ENCODE measurements at regions not wholly inside any gene's neighbourhood (a gene's known extent, or its start where the extent isn't known, plus 50 kb on each side); places are given as distances from the start of the nearest gene placed in this dataset.

- peaks cover 0 to 26% (median 11%) of the 10 kb centered on the region in 8 donors for H3K9me3 Mint-ChIP-seq
- H3K27ac Mint-ChIP-seq: no peak overlapping the region
- no peaks in the 10 kb centered on the region for H3K27me3 Mint-ChIP-seq
- H3K4me3 ChIP-seq (ENCODE audit: low read length in 2 of 2): no peak overlapping the region
- intact Hi-C loops (cut with micrococcal nuclease): no loop called here
- H3K36me3 Mint-ChIP-seq: no peaks in the 10 kb centered on the region
- ChIA-PET POLR2A (ENCODE audit: partially characterized antibody) (no interaction called here), CTCF (ENCODE audit: partially characterized antibody) (no interaction called here)
- H3K4me3 Mint-ChIP-seq: no peak overlapping the region
- no peaks in the 10 kb centered on the region for H3K9me3 ChIP-seq (ENCODE audit: control insufficient read depth in 1 of 2, low read length in 2 of 2)
- H3K27me3 ChIP-seq (ENCODE audit: insufficient read depth, low read length): no peaks in the 10 kb centered on the region
- H3K36me3 ChIP-seq (ENCODE audit: insufficient read depth, low read length): no peaks in the 10 kb centered on the region
- H3K4me1 Mint-ChIP-seq: no peaks in the 10 kb centered on the region
- DNase-seq: no peak
- H3K27ac ChIP-seq (ENCODE audit: low read depth, low read length): no peak overlapping the region
- no peaks in the 10 kb centered on the region for H3K4me1 ChIP-seq (ENCODE audit: insufficient read depth, low read length)
Observed at GRCh38 chr4:33411182-33411581, 2691.0 kb downstream of the PCDH7 start.

GRCh38 chr4:33421887-33422286, 2701.7 kb downstream of the PCDH7 start:
- Histone ChIP-seq H3K36me3 (ENCODE audit: insufficient read depth, low read length) (no peaks in the 10 kb centered on the region), H3K4me3 (ENCODE audit: low read length in 2 of 2) (no peak overlapping the region), H3K4me1 (ENCODE audit: insufficient read depth, low read length) (no peaks in the 10 kb centered on the region), H3K27ac (ENCODE audit: low read depth, low read length) (no peak overlapping the region), H3K27me3 (ENCODE audit: insufficient read depth, low read length) (no peaks in the 10 kb centered on the region), H3K9me3 (ENCODE audit: control insufficient read depth in 1 of 2, low read length in 2 of 2) (no peaks in the 10 kb centered on the region)
- ChIA-PET POLR2A (ENCODE audit: partially characterized antibody) (no interaction called here), CTCF (ENCODE audit: partially characterized antibody) (no interaction called here)
- H3K4me1 Mint-ChIP-seq: no peaks in the 10 kb centered on the region
- H3K36me3 Mint-ChIP-seq: no peaks in the 10 kb centered on the region
- H3K4me3 Mint-ChIP-seq: no peak overlapping the region
- H3K9me3 Mint-ChIP-seq: peaks cover 4 to 8% (median 6%) of the 10 kb centered on the region in 8 donors
- no peak overlapping the region for H3K27ac Mint-ChIP-seq
- H3K27me3 Mint-ChIP-seq: no peaks in the 10 kb centered on the region
- intact Hi-C loops (cut with micrococcal nuclease): no loop called here
- no peak for DNase-seq

- DNase-seq: no peak
- Mint-ChIP-seq H3K4me3 (no peak overlapping the region), H3K27ac (no peak overlapping the region), H3K36me3 (no peaks in the 10 kb centered on the region), H3K27me3 (no peaks in the 10 kb centered on the region), H3K9me3 (peaks cover 2 to 7% (median 5%) of the 10 kb centered on the region in 8 donors), H3K4me1 (no peaks in the 10 kb centered on the region)
- H3K36me3 ChIP-seq (ENCODE audit: insufficient read depth, low read length): no peaks in the 10 kb centered on the region
- ChIA-PET POLR2A (ENCODE audit: partially characterized antibody) (no interaction called here), CTCF (ENCODE audit: partially characterized antibody) (no interaction called here)
- H3K27ac ChIP-seq (ENCODE audit: low read depth, low read length): no peak overlapping the region
- H3K4me3 ChIP-seq (ENCODE audit: low read length in 2 of 2): no peak overlapping the region
- no peaks in the 10 kb centered on the region for H3K27me3 ChIP-seq (ENCODE audit: insufficient read depth, low read length)
- H3K4me1 ChIP-seq (ENCODE audit: insufficient read depth, low read length): no peaks in the 10 kb centered on the region
- no peaks in the 10 kb centered on the region for H3K9me3 ChIP-seq (ENCODE audit: control insufficient read depth in 1 of 2, low read length in 2 of 2)
- intact Hi-C loops (cut with micrococcal nuclease): no loop called here
Observed at GRCh38 chr4:33422656-33423055, 2702.5 kb downstream of the PCDH7 start.

GRCh38 chr4:33425936-33426335, 2705.8 kb downstream of the PCDH7 start:
- ChIA-PET POLR2A (ENCODE audit: partially characterized antibody) (no interaction called here), CTCF (ENCODE audit: partially characterized antibody) (no interaction called here)
- DNase-seq: no peak
- Mint-ChIP-seq H3K27ac (no peak overlapping the region), H3K27me3 (no peaks in the 10 kb centered on the region), H3K36me3 (no peaks in the 10 kb centered on the region), H3K4me3 (no peak overlapping the region), H3K4me1 (no peaks in the 10 kb centered on the region), H3K9me3 (peaks cover 0 to 11% (median 3%) of the 10 kb centered on the region in 8 donors)
- H3K36me3 ChIP-seq (ENCODE audit: insufficient read depth, low read length): no peaks in the 10 kb centered on the region
- no peaks in the 10 kb centered on the region for H3K4me1 ChIP-seq (ENCODE audit: insufficient read depth, low read length)
- no peaks in the 10 kb centered on the region for H3K9me3 ChIP-seq (ENCODE audit: control insufficient read depth in 1 of 2, low read length in 2 of 2)
- H3K4me3 ChIP-seq (ENCODE audit: low read length in 2 of 2): no peak overlapping the region
- no peak overlapping the region for H3K27ac ChIP-seq (ENCODE audit: low read depth, low read length)
- intact Hi-C loops (cut with micrococcal nuclease): no loop called here
- no peaks in the 10 kb centered on the region for H3K27me3 ChIP-seq (ENCODE audit: insufficient read depth, low read length)

- intact Hi-C loops (cut with micrococcal nuclease): no loop called here
- H3K27me3 Mint-ChIP-seq: no peaks in the 10 kb centered on the region
Observed at GRCh38 chr4:33427676-33428075, 2707.5 kb downstream of the PCDH7 start.

GRCh38 chr4:33429971-33430370, 2709.8 kb downstream of the PCDH7 start:
- Mint-ChIP-seq H3K27me3 (no peaks in the 10 kb centered on the region), H3K27ac (no peak overlapping the region), H3K4me1 (no peaks in the 10 kb centered on the region), H3K4me3 (no peak overlapping the region), H3K36me3 (no peaks in the 10 kb centered on the region), H3K9me3 (peaks cover 0 to 14% (median 3%) of the 10 kb centered on the region in 8 donors)
- intact Hi-C loops (cut with micrococcal nuclease): no loop called here
- no peaks in the 10 kb centered on the region for H3K36me3 ChIP-seq (ENCODE audit: insufficient read depth, low read length)
- DNase-seq: no peak
- CTCF ChIA-PET (ENCODE audit: partially characterized antibody): no interaction called here
- no peaks in the 10 kb centered on the region for H3K4me1 ChIP-seq (ENCODE audit: insufficient read depth, low read length)
- H3K4me3 ChIP-seq (ENCODE audit: low read length in 2 of 2): no peak overlapping the region
- POLR2A ChIA-PET (ENCODE audit: partially characterized antibody): no interaction called here
- no peaks in the 10 kb centered on the region for H3K27me3 ChIP-seq (ENCODE audit: insufficient read depth, low read length)
- H3K9me3 ChIP-seq (ENCODE audit: control insufficient read depth in 1 of 2, low read length in 2 of 2): no peaks in the 10 kb centered on the region
- H3K27ac ChIP-seq (ENCODE audit: low read depth, low read length): no peak overlapping the region

More at GRCh38 chr4:33427676-33428075, 2707.5 kb downstream of the PCDH7 start:
- Mint-ChIP-seq H3K4me1 (no peaks in the 10 kb centered on the region), H3K27ac (no peak overlapping the region), H3K36me3 (no peaks in the 10 kb centered on the region), H3K4me3 (no peak overlapping the region), H3K9me3 (peaks cover 0 to 14% (median 5%) of the 10 kb centered on the region in 8 donors)
- POLR2A ChIA-PET (ENCODE audit: partially characterized antibody): no interaction called here
- DNase-seq: no peak
- no peaks in the 10 kb centered on the region for H3K36me3 ChIP-seq (ENCODE audit: insufficient read depth, low read length)
- H3K9me3 ChIP-seq (ENCODE audit: control insufficient read depth in 1 of 2, low read length in 2 of 2): no peaks in the 10 kb centered on the region
- no peak overlapping the region for H3K27ac ChIP-seq (ENCODE audit: low read depth, low read length)
- no peaks in the 10 kb centered on the region for H3K27me3 ChIP-seq (ENCODE audit: insufficient read depth, low read length)
- H3K4me1 ChIP-seq (ENCODE audit: insufficient read depth, low read length): no peaks in the 10 kb centered on the region
- no peak overlapping the region for H3K4me3 ChIP-seq (ENCODE audit: low read length in 2 of 2)
- CTCF ChIA-PET (ENCODE audit: partially characterized antibody): no interaction called here

GRCh38 chr4:33437406-33437805, 2717.2 kb downstream of the PCDH7 start:
- H3K27me3 Mint-ChIP-seq: no peaks in the 10 kb centered on the region
- H3K27ac ChIP-seq (ENCODE audit: low read depth, low read length): no peak overlapping the region
- H3K4me3 Mint-ChIP-seq: no peak overlapping the region
- H3K9me3 ChIP-seq (ENCODE audit: control insufficient read depth in 1 of 2, low read length in 2 of 2): peaks cover 0 to 2% of the 10 kb centered on the region in 2 donors
- no peaks in the 10 kb centered on the region for H3K4me1 Mint-ChIP-seq
- no peaks in the 10 kb centered on the region for H3K36me3 Mint-ChIP-seq
- intact Hi-C loops (cut with micrococcal nuclease): no loop called here
- ChIA-PET CTCF (ENCODE audit: partially characterized antibody) (no interaction called here), POLR2A (ENCODE audit: partially characterized antibody) (no interaction called here)
- H3K27ac Mint-ChIP-seq: no peak overlapping the region
- no peaks in the 10 kb centered on the region for H3K36me3 ChIP-seq (ENCODE audit: insufficient read depth, low read length)
- no peak for DNase-seq
- no peaks in the 10 kb centered on the region for H3K27me3 ChIP-seq (ENCODE audit: insufficient read depth, low read length)
- no peaks in the 10 kb centered on the region for H3K4me1 ChIP-seq (ENCODE audit: insufficient read depth, low read length)
- peaks cover 0 to 3% (median 0%) of the 10 kb centered on the region in 8 donors for H3K9me3 Mint-ChIP-seq
- no peak overlapping the region for H3K4me3 ChIP-seq (ENCODE audit: low read length in 2 of 2)

- no peak overlapping the region for H3K27ac Mint-ChIP-seq
- no peak overlapping the region for H3K4me3 ChIP-seq (ENCODE audit: low read length in 2 of 2)
- H3K4me3 Mint-ChIP-seq: no peak overlapping the region
- H3K27ac ChIP-seq (ENCODE audit: low read depth, low read length): no peak overlapping the region
- no peaks in the 10 kb centered on the region for H3K27me3 ChIP-seq (ENCODE audit: insufficient read depth, low read length)
- ChIA-PET CTCF (ENCODE audit: partially characterized antibody) (no interaction called here), POLR2A (ENCODE audit: partially characterized antibody) (no interaction called here)
- intact Hi-C loops (cut with micrococcal nuclease): no loop called here
- no peaks in the 10 kb centered on the region for H3K36me3 Mint-ChIP-seq
- DNase-seq: no peak
- no peaks in the 10 kb centered on the region for H3K27me3 Mint-ChIP-seq
- peaks cover 0 to 5% of the 10 kb centered on the region in 2 donors for H3K9me3 ChIP-seq (ENCODE audit: control insufficient read depth in 1 of 2, low read length in 2 of 2)
- peaks cover 3 to 15% (median 7%) of the 10 kb centered on the region in 8 donors for H3K9me3 Mint-ChIP-seq
- H3K4me1 ChIP-seq (ENCODE audit: insufficient read depth, low read length): no peaks in the 10 kb centered on the region
- no peaks in the 10 kb centered on the region for H3K36me3 ChIP-seq (ENCODE audit: insufficient read depth, low read length)
- H3K4me1 Mint-ChIP-seq: no peaks in the 10 kb centered on the region
Observed at GRCh38 chr4:33446953-33447352, 2726.8 kb downstream of the PCDH7 start.
